ENCODE measurements at regions not wholly inside any gene's neighbourhood (a gene's known extent, or its start where the extent isn't known, plus 50 kb on each side); places are given as distances from the start of the nearest gene placed in this dataset.

GRCh38 chr14:23827100-23827892, 126.3 kb upstream of the DHRS4 start:
- TF ChIP-seq MYC (IDR thresholded peaks at IDR 0.05; ENCODE audit: low read depth, low read length): no peak
- no peak for TF ChIP-seq POLR2A (IDR thresholded peaks at IDR 0.05; ENCODE audit: extremely low read depth, insufficient read length)
- TF ChIP-seq MAX (IDR thresholded peaks at IDR 0.05; ENCODE audit: low read depth, low read length): no peak
- TF ChIP-seq CTCF (IDR thresholded peaks at IDR 0.05; ENCODE audit: low read depth, low read length): no peak
- no peak for DNase-seq (ENCODE audit: low read depth)
- H3K4me3 ChIP-seq (ENCODE audit: low read depth, low read length): no peak overlapping the region

DNA sequence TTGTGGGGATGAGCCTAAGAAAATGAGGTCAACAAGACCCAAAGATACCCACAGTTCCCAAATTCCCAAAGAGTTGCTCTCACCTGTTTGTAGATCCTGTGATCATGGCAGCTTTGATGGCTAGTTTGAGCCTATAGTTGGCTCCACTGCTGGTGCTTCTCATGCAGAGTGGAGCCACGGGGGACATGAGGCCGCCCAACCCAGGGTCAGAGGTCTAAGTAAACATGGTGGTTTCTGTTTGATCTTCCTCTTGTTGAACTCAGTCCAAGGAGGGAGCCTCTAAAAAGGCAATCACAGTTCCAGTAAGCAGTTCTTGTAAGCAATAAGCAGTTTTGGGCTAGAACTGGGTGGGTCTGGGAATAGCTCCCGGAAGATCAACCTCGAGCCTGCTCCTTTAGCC, 125.6 kb upstream of the DHRS4 start:
- DNase-seq (ENCODE audit: low read depth): no peak
- TF ChIP-seq MYC (IDR thresholded peaks at IDR 0.05; ENCODE audit: low read depth, low read length) (no peak), POLR2A (IDR thresholded peaks at IDR 0.05; ENCODE audit: extremely low read depth, insufficient read length) (no peak), CTCF (IDR thresholded peaks at IDR 0.05; ENCODE audit: low read depth, low read length) (no peak), MAX (IDR thresholded peaks at IDR 0.05; ENCODE audit: low read depth, low read length) (no peak)
- no peak overlapping the region for H3K4me3 ChIP-seq (ENCODE audit: low read depth, low read length)

GRCh38 chr14:23828616-23829015, 125.0 kb upstream of the DHRS4 start:
- H3K4me3 ChIP-seq (ENCODE audit: low read depth, low read length): no peak overlapping the region
- no peak for TF ChIP-seq CTCF (IDR thresholded peaks at IDR 0.05; ENCODE audit: low read depth, low read length)
- no peak for TF ChIP-seq POLR2A (IDR thresholded peaks at IDR 0.05; ENCODE audit: extremely low read depth, insufficient read length)
- TF ChIP-seq MYC (IDR thresholded peaks at IDR 0.05; ENCODE audit: low read depth, low read length): no peak
- TF ChIP-seq MAX (IDR thresholded peaks at IDR 0.05; ENCODE audit: low read depth, low read length): no peak
- peak; percentile 70 for DNase-seq (ENCODE audit: low read depth)

DNA sequence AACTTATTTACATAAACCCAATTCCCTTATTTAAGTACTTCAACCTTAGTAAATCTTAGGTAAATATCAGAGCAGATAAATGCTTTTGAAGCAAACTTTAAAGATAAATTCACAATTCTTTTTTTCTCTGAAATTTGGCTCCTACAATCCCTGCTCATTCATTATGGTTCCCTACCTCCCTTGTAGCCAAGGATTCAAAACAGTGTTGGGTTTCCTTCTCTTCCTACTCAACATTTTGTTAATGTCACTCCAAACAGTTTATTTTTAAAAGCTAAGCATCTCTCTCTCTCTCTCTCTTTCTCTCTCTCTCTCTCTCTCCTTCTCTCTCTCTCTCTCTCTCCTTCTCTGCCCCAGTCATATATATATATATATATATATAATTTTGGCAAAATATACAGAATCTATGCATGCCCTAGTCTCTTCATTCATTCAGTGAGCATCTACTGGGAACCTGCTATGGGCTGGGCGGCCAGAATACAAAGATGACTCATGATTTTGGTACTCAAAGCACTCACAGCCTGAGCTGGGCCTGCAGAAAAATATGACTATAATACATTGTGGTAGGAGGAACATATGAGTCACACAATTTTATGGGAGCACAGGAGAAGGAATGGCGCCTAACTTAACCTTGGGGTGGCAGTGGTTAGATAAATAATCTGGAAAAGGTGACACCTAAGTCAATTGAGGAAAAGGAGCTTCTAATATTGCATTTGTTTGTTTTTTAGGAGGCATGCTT, 123.7 kb upstream of the DHRS4 start:
- peak; percentile 84 for DNase-seq (ENCODE audit: low read depth)

GRCh38 chr14:23831596-23831995, 122.0 kb upstream of the DHRS4 start:
- TF ChIP-seq CTCF (IDR thresholded peaks at IDR 0.05; ENCODE audit: low read depth, low read length) (no peak), MAX (IDR thresholded peaks at IDR 0.05; ENCODE audit: low read depth, low read length) (no peak), POLR2A (IDR thresholded peaks at IDR 0.05; ENCODE audit: extremely low read depth, insufficient read length) (no peak), MYC (IDR thresholded peaks at IDR 0.05; ENCODE audit: low read depth, low read length) (no peak)
- H3K4me3 ChIP-seq (ENCODE audit: low read depth, low read length): no peak overlapping the region
- peak; percentile 91 for DNase-seq (ENCODE audit: low read depth)

More for the DNA sequence above, 123.7 kb upstream of the DHRS4 start:
- TF ChIP-seq POLR2A (IDR thresholded peaks at IDR 0.05; ENCODE audit: extremely low read depth, insufficient read length) (no peak), MAX (IDR thresholded peaks at IDR 0.05; ENCODE audit: low read depth, low read length) (no peak), MYC (IDR thresholded peaks at IDR 0.05; ENCODE audit: low read depth, low read length) (no peak), CTCF (IDR thresholded peaks at IDR 0.05; ENCODE audit: low read depth, low read length) (no peak)
- no peak overlapping the region for H3K4me3 ChIP-seq (ENCODE audit: low read depth, low read length)

Data from NB4 (cell line).